HEK293 (cell line): ENCODE measurements at regions not wholly inside any gene's neighbourhood (a gene's known extent, or its start where the extent isn't known, plus 50 kb on each side); places are given as distances from the start of the nearest gene placed in this dataset.

ENCODE experiments used
- CTCF ChIA-PET: fragments of 350-600 bp; formaldehyde crosslinking; extraction: SDS; loops from one replicate; lab custom pipeline; 2021; ENCODE audit warnings: antibody characterized with exemption; lab: Yijun Ruan, JAX
- POLR2A ChIA-PET: fragments of 300-600 bp; formaldehyde crosslinking; extraction: SDS; loops from one replicate; lab custom pipeline; 2020; ENCODE audit warnings: antibody characterized with exemption, inconsistent platforms; lab: Yijun Ruan, JAX
- H3K27ac ChIP-seq: fragments of 200-500 bp; sonication (Bioruptor generic); 2 replicates; pipeline ENCODE4 v1.5.1; 2014; ENCODE audit warnings: low read depth, low read length, control low read depth, inconsistent platforms; ENCODE audit errors: extremely low read depth
- H3K36me3 ChIP-seq, 2 experiments: fragments of 200-500 bp in 1 of 2; sonication (Bioruptor generic) in 1 of 2; 1 replicate in 1 of 2; 2 replicates in 1 of 2; pipeline ENCODE4 v1.5.1; 2014 to 2017; ENCODE audit warnings: inconsistent platforms in 2 of 2, low read length in 2 of 2; ENCODE audit not compliant: control insufficient read depth in 2 of 2, insufficient read depth in 1 of 2
- H3K4me1 ChIP-seq: fragments of 200-500 bp; sonication (Bioruptor generic); 2 replicates; pipeline ENCODE4 v1.5.1; 2014; ENCODE audit warnings: mild to moderate bottlenecking, low read length, inconsistent platforms; ENCODE audit not compliant: control insufficient read depth, insufficient read depth
- H3K4me3 ChIP-seq: 2 replicates; pipeline ENCODE4 v1.5.1; 2011; ENCODE audit warnings: low read depth, mild to moderate bottlenecking, control low read depth, low read length, moderate library complexity
- H3K9me3 ChIP-seq: fragments of 200-500 bp; sonication (Bioruptor generic); 2 replicates; pipeline ENCODE4 v1.5.1; 2014; ENCODE audit warnings: low read depth, low read length, inconsistent platforms; ENCODE audit not compliant: control insufficient read depth, insufficient read depth
- HIC1 ChIP-seq: fragments of 450-650 bp; formaldehyde crosslinking; IDR thresholded peaks from 2 replicates; pipeline ENCODE4 v1.5.1; 2016; ENCODE audit warnings: missing biosample characterization, missing genetic modification characterization
- IKZF3 ChIP-seq: fragments of 450-650 bp; IDR thresholded peaks from 2 replicates; pipeline ENCODE4 v1.5.0; 2018; ENCODE audit warnings: missing biosample characterization, mild to moderate bottlenecking, missing genetic modification characterization, moderate library complexity
- OVOL3 ChIP-seq: fragments of 450-650 bp; formaldehyde crosslinking; IDR thresholded peaks from 2 replicates; pipeline ENCODE4 v1.5.1; 2016; ENCODE audit warnings: missing biosample characterization, missing genetic modification characterization
- SALL2 ChIP-seq: fragments of 450-650 bp; formaldehyde crosslinking; IDR thresholded peaks from 2 replicates; pipeline ENCODE4 v1.5.0; 2017; ENCODE audit warnings: missing biosample characterization, mild to moderate bottlenecking, missing genetic modification characterization, borderline replicate concordance
- SCRT1 ChIP-seq: fragments of 450-650 bp; formaldehyde crosslinking; IDR thresholded peaks from 2 replicates; pipeline ENCODE4 v1.5.1; 2016; ENCODE audit warnings: missing biosample characterization, missing genetic modification characterization, borderline replicate concordance
- TCF7L2 ChIP-seq: IDR thresholded peaks from 2 replicates; pipeline ENCODE4 v1.6.1; 2011; ENCODE audit warnings: low read depth, mild to moderate bottlenecking, inconsistent platforms, low read length, moderate library complexity, borderline replicate concordance
- TSHZ1 ChIP-seq: fragments of 450-650 bp; formaldehyde crosslinking; IDR thresholded peaks from 2 replicates; pipeline ENCODE4 v1.5.1; 2016; ENCODE audit warnings: missing biosample characterization, missing genetic modification characterization, borderline replicate concordance
- ZBTB49 ChIP-seq: fragments of 450-650 bp; formaldehyde crosslinking; IDR thresholded peaks from 2 replicates; pipeline ENCODE4 v1.5.1; 2016; ENCODE audit warnings: missing biosample characterization, missing genetic modification characterization, low read depth
- ZFHX2 ChIP-seq: fragments of 450-650 bp; formaldehyde crosslinking; conservative IDR thresholded peaks from 2 replicates; pipeline ENCODE4 v1.5.1; 2016; ENCODE audit warnings: missing biosample characterization, missing genetic modification characterization
- ZFP37 ChIP-seq: fragments of 450-650 bp; formaldehyde crosslinking; IDR thresholded peaks from 2 replicates; pipeline ENCODE4 v1.5.1; 2016; ENCODE audit warnings: missing biosample characterization, missing genetic modification characterization
- ZNF138 ChIP-seq: fragments of 450-650 bp; formaldehyde crosslinking; IDR thresholded peaks from 2 replicates; pipeline ENCODE4 v1.5.1; 2016; ENCODE audit warnings: missing biosample characterization, missing genetic modification characterization, borderline replicate concordance
- ZNF175 ChIP-seq: fragments of 450-650 bp; formaldehyde crosslinking; IDR thresholded peaks from 2 replicates; pipeline ENCODE4 v1.5.1; 2016; ENCODE audit warnings: missing biosample characterization, missing genetic modification characterization
- ZNF184 ChIP-seq: fragments of 450-650 bp; IDR thresholded peaks from 2 replicates; pipeline ENCODE4 v1.5.1; 2018; ENCODE audit warnings: missing biosample characterization, mild to moderate bottlenecking, missing genetic modification characterization
- ZNF19 ChIP-seq: fragments of 450-650 bp; formaldehyde crosslinking; IDR thresholded peaks from 2 replicates; pipeline ENCODE4; 2016; ENCODE audit warnings: missing biosample characterization, missing genetic modification characterization, low read depth
- ZNF211 ChIP-seq: fragments of 450-650 bp; formaldehyde crosslinking; IDR thresholded peaks from 2 replicates; pipeline ENCODE4 v1.5.1; 2016; ENCODE audit warnings: low read depth, missing biosample characterization, missing genetic modification characterization
- ZNF266 ChIP-seq: fragments of 450-650 bp; formaldehyde crosslinking; IDR thresholded peaks from 2 replicates; pipeline ENCODE4 v1.5.1; 2016; ENCODE audit warnings: missing biosample characterization, missing genetic modification characterization, low read depth
- ZNF350 ChIP-seq: fragments of 450-650 bp; formaldehyde crosslinking; IDR thresholded peaks from 2 replicates; pipeline ENCODE4 v1.5.0; 2017; ENCODE audit warnings: missing biosample characterization, mild to moderate bottlenecking, missing genetic modification characterization
- ZNF473 ChIP-seq: fragments of 450-650 bp; formaldehyde crosslinking; IDR thresholded peaks from 2 replicates; pipeline ENCODE4 v1.5.1; 2017; ENCODE audit warnings: missing biosample characterization, missing genetic modification characterization
- ZNF514 ChIP-seq: fragments of 450-650 bp; formaldehyde crosslinking; IDR thresholded peaks from 2 replicates; pipeline ENCODE4 v1.5.1; 2016; ENCODE audit warnings: missing biosample characterization, missing genetic modification characterization
- ZNF529 ChIP-seq: fragments of 450-650 bp; formaldehyde crosslinking; IDR thresholded peaks from 2 replicates; pipeline ENCODE4 v1.5.1; 2017; ENCODE audit warnings: missing genetic modification characterization, missing biosample characterization; ENCODE audit not compliant: insufficient replicate concordance
- ZNF555 ChIP-seq: fragments of 450-650 bp; formaldehyde crosslinking; conservative IDR thresholded peaks from 2 replicates; pipeline ENCODE4 v1.5.1; 2017; ENCODE audit warnings: missing biosample characterization, mild to moderate bottlenecking, missing genetic modification characterization, inconsistent platforms
- ZNF585B ChIP-seq: fragments of 450-650 bp; formaldehyde crosslinking; IDR thresholded peaks from 2 replicates; pipeline ENCODE4 v1.5.1; 2016; ENCODE audit warnings: missing biosample characterization, missing genetic modification characterization
- ZNF658 ChIP-seq: fragments of 450-650 bp; formaldehyde crosslinking; IDR thresholded peaks from 2 replicates; pipeline ENCODE4; 2016; ENCODE audit warnings: missing biosample characterization, missing genetic modification characterization
- ZNF776 ChIP-seq: fragments of 450-650 bp; formaldehyde crosslinking; IDR thresholded peaks from 2 replicates; pipeline ENCODE4 v1.5.0; 2017; ENCODE audit warnings: missing biosample characterization, missing genetic modification characterization, borderline replicate concordance
- ZNF777 ChIP-seq: fragments of 450-650 bp; formaldehyde crosslinking; IDR thresholded peaks from 2 replicates; pipeline ENCODE4 v1.5.1; 2017; ENCODE audit warnings: missing biosample characterization, missing genetic modification characterization, borderline replicate concordance
- ZSCAN5A ChIP-seq: fragments of 450-650 bp; formaldehyde crosslinking; IDR thresholded peaks from 2 replicates; pipeline ENCODE4 v1.5.1; 2016; ENCODE audit warnings: missing biosample characterization, missing genetic modification characterization

GRCh38 chr16:86298758-86299134 lies 211.6 kb upstream of the FOXF1 start:
- H3K36me3 ChIP-seq, result no peaks in the 10 kb centered on the region
- TF ChIP-seq ZNF776 (tag by site-specific recombination) (no peak), ZNF266 (tag by site-specific recombination) (no peak), IKZF3 (tag by site-specific recombination) (no peak), TCF7L2 (no peak), ZNF585B (tag by site-specific recombination) (no peak), TSHZ1 (tag by site-specific recombination) (no peak), ZNF514 (tag by site-specific recombination) (no peak), ZNF473 (no peak), ZNF555 (no peak), ZNF138 (no peak)
- H3K4me3 ChIP-seq, result no peak overlapping the region
- H3K27ac ChIP-seq, result no peak overlapping the region
- no peaks in the 10 kb centered on the region for H3K9me3 ChIP-seq
- CTCF ChIA-PET, result interaction anchor here (0.6 kb wide), 1 partner anchor 42 kb away, joined by 3 read pairs; no protein-coding TSS in a partner anchor
- H3K4me1 ChIP-seq, result no peaks in the 10 kb centered on the region
- POLR2A ChIA-PET, result no interaction called here

GRCh38 chr16:86299882-86300610 lies 210.3 kb upstream of the FOXF1 start:
- no peak overlapping the region for H3K27ac ChIP-seq
- H3K4me1 ChIP-seq, result no peaks in the 10 kb centered on the region
- H3K4me3 ChIP-seq, result no peak overlapping the region
- no peaks in the 10 kb centered on the region for H3K9me3 ChIP-seq
- no peaks in the 10 kb centered on the region for H3K36me3 ChIP-seq
- ChIA-PET CTCF (interaction anchor here (0.5 to 0.7 kb wide), 2 partner anchors 12 to 47 kb away, joined by 3 to 8 read pairs; no protein-coding TSS in a partner anchor), POLR2A (no interaction called here)
- TF ChIP-seq ZSCAN5A (tag by site-specific recombination), result no peak
- no peak for TF ChIP-seq ZBTB49 (tag by site-specific recombination)
- TF ChIP-seq SALL2, result no peak
- no peak for TF ChIP-seq OVOL3 (tag by site-specific recombination)
- TF ChIP-seq ZNF658 (tag by site-specific recombination), result no peak
- no peak for TF ChIP-seq ZNF19 (tag by site-specific recombination)
- no peak for TF ChIP-seq ZNF184 (tag by site-specific recombination)
- no peak for TF ChIP-seq ZNF350 (tag by site-specific recombination)
- TF ChIP-seq ZNF777, result no peak
- no peak for TF ChIP-seq ZNF175 (tag by site-specific recombination)
- TF ChIP-seq ZNF211 (tag by site-specific recombination), result no peak
- TF ChIP-seq ZFHX2 (tag by site-specific recombination), result no peak
- TF ChIP-seq ZFP37 (tag by site-specific recombination), result no peak
- no peak for TF ChIP-seq SCRT1
- TF ChIP-seq HIC1, result no peak
- no peak for TF ChIP-seq ZNF529 (tag by site-specific recombination)
- TF ChIP-seq, all 188 proteins: peak for 0
